IMR-90 (cell line): ENCODE measurements at regions not wholly inside any gene's neighbourhood (a gene's known extent, or its start where the extent isn't known, plus 50 kb on each side); places are given as distances from the start of the nearest gene placed in this dataset.

Experiments used
- ATAC-seq: fragments of 200-7000 bp; cut with Tn5 transposase; 2 replicates; pipeline ENCODE4 v1.9.1; 2020; ENCODE audit warnings: low read depth, mild to moderate bottlenecking, moderate library complexity
- BruUV-seq: library from RNA; stranded (reverse); fragments of 400-500 nt; replicated peaks from 2 replicates; lab custom pipeline; 2021; lab: Mats Ljungman, UMichigan
- CTCF ChIA-PET: fragments of 300-600 bp; formaldehyde crosslinking; extraction: SDS; loops from one replicate; lab custom pipeline; 2021; ENCODE audit warnings: antibody characterized with exemption; lab: Yijun Ruan, JAX
- POLR2A ChIA-PET: fragments of 300-600 bp; sonication (Branson Sonifier 250); formaldehyde crosslinking; loops from one replicate; lab custom pipeline; 2022; ENCODE audit warnings: antibody characterized with exemption; ENCODE audit not compliant: unreplicated experiment; lab: Charles Lee
- DNase-seq: peaks from one replicate; pipeline ENCODE4 v3.0.0; 2013
- H2AFZ ChIP-seq: replicated peaks from 2 replicates; pipeline ENCODE3; 2013; ENCODE audit warnings: low read length, mild to moderate bottlenecking; ENCODE audit not compliant: poor library complexity
- H2AK5ac ChIP-seq: 2 replicates; pipeline ENCODE4 v1.6.1; 2013; ENCODE audit warnings: low read depth, low read length, inconsistent platforms
- H2AK9ac ChIP-seq: replicated peaks from 2 replicates; pipeline ENCODE3; 2013; ENCODE audit warnings: mild to moderate bottlenecking, low read depth, low read length, moderate library complexity; ENCODE audit not compliant: poor library complexity
- H2BK120ac ChIP-seq: 2 replicates; pipeline ENCODE4 v1.6.1; 2013; ENCODE audit warnings: low read depth, low read length, inconsistent platforms
- H2BK15ac ChIP-seq: 3 replicates; pipeline ENCODE4 v1.6.1; 2013; ENCODE audit warnings: low read depth, low read length, inconsistent platforms
- H2BK20ac ChIP-seq: 2 replicates; pipeline ENCODE4 v1.6.1; 2013; ENCODE audit warnings: low read depth, mild to moderate bottlenecking, inconsistent platforms, low read length, moderate library complexity
- H2BK5ac ChIP-seq: 2 replicates; pipeline ENCODE4 v1.6.1; 2013; ENCODE audit warnings: mild to moderate bottlenecking, low read depth, low read length, inconsistent platforms; ENCODE audit not compliant: poor library complexity, severe bottlenecking
- H3K14ac ChIP-seq: replicated peaks from 2 replicates; pipeline ENCODE4 v1.6.1; 2013; ENCODE audit warnings: low read depth, low read length, inconsistent platforms
- H3K18ac ChIP-seq: 2 replicates; pipeline ENCODE4 v1.6.1; 2013; ENCODE audit warnings: low read depth, low read length, control low read depth
- H3K23ac ChIP-seq: 2 replicates; pipeline ENCODE4 v1.6.1; 2013; ENCODE audit warnings: low read depth, low read length, inconsistent platforms
- H3K27ac ChIP-seq: 2 replicates; pipeline ENCODE4 v1.5.1; 2013; ENCODE audit warnings: mild to moderate bottlenecking, control low read depth, low read length; ENCODE audit not compliant: insufficient read depth
- H3K27me3 ChIP-seq: 2 replicates; pipeline ENCODE4 v1.6.1; 2013; ENCODE audit warnings: low read length; ENCODE audit not compliant: control insufficient read depth, insufficient read depth
- H3K36me3 ChIP-seq: 2 replicates; pipeline ENCODE4 v1.6.1; 2013; ENCODE audit warnings: low read length, mixed read lengths; ENCODE audit not compliant: control insufficient read depth, insufficient read depth
- H3K4ac ChIP-seq: 2 replicates; pipeline ENCODE4 v1.6.1; 2013; ENCODE audit warnings: low read depth, low read length, inconsistent platforms
- H3K4me1 ChIP-seq: 2 replicates; pipeline ENCODE4 v1.6.1; 2013; ENCODE audit warnings: low read length, mixed read lengths; ENCODE audit not compliant: control insufficient read depth, insufficient read depth
- H3K4me2 ChIP-seq: 2 replicates; pipeline ENCODE4 v1.6.1; 2013; ENCODE audit warnings: low read depth, mild to moderate bottlenecking, control low read depth, low read length, moderate library complexity
- H3K4me3 ChIP-seq: 2 replicates; pipeline ENCODE4 v1.5.1; 2013; ENCODE audit warnings: low read depth, mild to moderate bottlenecking, control low read depth, low read length, moderate library complexity; ENCODE audit not compliant: insufficient read depth
- H3K56ac ChIP-seq: 2 replicates; pipeline ENCODE4 v1.6.1; 2013; ENCODE audit warnings: low read length, inconsistent platforms; ENCODE audit not compliant: insufficient read depth; ENCODE audit errors: extremely low read depth
- H3K79me1 ChIP-seq, 2 experiments: 2 replicates each; pipeline ENCODE4 v1.6.1; 2013; ENCODE audit warnings: low read length in 2 of 2, inconsistent platforms in 1 of 2, low read depth in 1 of 2
- H3K9ac ChIP-seq: 2 replicates; pipeline ENCODE4 v1.6.1; 2013; ENCODE audit warnings: low read depth, low read length, control low read depth
- H3K9me1 ChIP-seq: 2 replicates; pipeline ENCODE4 v1.6.1; 2013; ENCODE audit warnings: low read length, inconsistent platforms; ENCODE audit not compliant: insufficient read depth
- H3K9me3 ChIP-seq: 2 replicates; pipeline ENCODE4 v1.6.1; 2013; ENCODE audit warnings: low read length; ENCODE audit not compliant: control insufficient read depth, insufficient read depth
- H4K20me1 ChIP-seq: 2 replicates; pipeline ENCODE4 v1.6.1; 2013; ENCODE audit warnings: low read length, inconsistent platforms; ENCODE audit not compliant: insufficient read depth
- H4K5ac ChIP-seq: 2 replicates; pipeline ENCODE4 v1.6.1; 2013; ENCODE audit warnings: mild to moderate bottlenecking, low read depth, low read length, control low read depth
- H4K8ac ChIP-seq, 2 experiments: 2 replicates each; pipeline ENCODE4 v1.6.1; 2013; ENCODE audit warnings: low read depth in 2 of 2, low read length in 2 of 2, control low read depth in 1 of 2, inconsistent platforms in 1 of 2
- H4K91ac ChIP-seq: 2 replicates; pipeline ENCODE4 v1.6.1; 2013; ENCODE audit warnings: low read depth, low read length, inconsistent platforms; ENCODE audit not compliant: insufficient read depth
- CHD1 ChIP-seq: IDR thresholded peaks from 2 replicates; pipeline ENCODE4 v1.6.1; 2012; ENCODE audit warnings: low read depth, low read length, improper control_type of control experiment
- FOS ChIP-seq: fragments of 150-350 bp; IDR thresholded peaks from 2 replicates; pipeline ENCODE4 v1.6.1; 2016; ENCODE audit warnings: low read depth, low read length
- MAZ ChIP-seq: IDR thresholded peaks from 2 replicates; pipeline ENCODE4 v1.6.1; 2012; ENCODE audit warnings: low read depth, mild to moderate bottlenecking, low read length, improper control_type of control experiment, moderate library complexity, borderline replicate concordance
- RAD21 ChIP-seq: IDR thresholded peaks from 2 replicates; pipeline ENCODE4 v1.6.1; 2012; ENCODE audit warnings: low read length, improper control_type of control experiment
- RFX5 ChIP-seq: IDR thresholded peaks from 2 replicates; pipeline ENCODE4 v1.8.0; 2012; ENCODE audit warnings: low read depth, mild to moderate bottlenecking, low read length, moderate library complexity
- WGBS, 2 experiments: methylation state at CpG; one replicate each; pipeline versions ENCODE4 v1.1.5 to v1.1.7; 2013; ENCODE audit warnings: missing lambda C conversion rate in 2 of 2; ENCODE audit not compliant: insufficient read length in 1 of 2; ENCODE audit errors: extremely low coverage in 2 of 2; 5-methylcytosine and 5-hydroxymethylcytosine counted together
- dilution Hi-C: fragments of 300-500 bp; cut with HindIII; formaldehyde crosslinking; loops from one replicate; pipeline ENCODE4 v1.14.3; 2018; ENCODE audit warnings: low sequenced_read_pairs; ENCODE audit not compliant: unreplicated experiment
- in situ Hi-C: fragments of 300-500 bp; cut with MboI; formaldehyde crosslinking; loops from 3 replicates; pipeline ENCODE4 v1.14.3; 2019; ENCODE audit warnings: low sequenced_read_pairs, inconsistent platforms, mixed read lengths
- intact Hi-C: fragments of 100-400 bp; cut with micrococcal nuclease; formaldehyde crosslinking; loops from 2 replicates; pipeline ENCODE4 v1.10.0; 2022
- TF ChIP-seq, protein P1 (sequence below): conservative IDR thresholded peaks from 2 replicates; pipeline ENCODE4 v1.5.1; 2012; ENCODE audit warnings: mild to moderate bottlenecking, low read depth, low read length, improper control_type of control experiment

- Histone ChIP-seq H2BK15ac (no peak overlapping the region), H2AK5ac (no peak overlapping the region), H4K5ac (no peak overlapping the region), H3K4me1 (no peaks in the 10 kb centered on the region), H3K36me3 (no peaks in the 10 kb centered on the region), H4K20me1 (no peaks in the 10 kb centered on the region), H3K23ac (no peak overlapping the region), H3K9me3 (peaks cover 2% of the 10 kb centered on the region; the same call in 1 of the 2 replicates), H4K8ac (no peak overlapping the region), H2AK9ac (no peak overlapping the region), H3K9me1 (no peaks in the 10 kb centered on the region), H3K79me1 (no peaks in the 10 kb centered on the region), H2BK20ac (no peak overlapping the region), H2BK5ac (no peak overlapping the region), H3K56ac (no peak overlapping the region), H4K91ac (no peak overlapping the region), H3K14ac (no peak overlapping the region), H3K9ac (no peak overlapping the region), H2AFZ (no peak overlapping the region), H3K27me3 (peaks cover 43% of the 10 kb centered on the region), H3K27ac (no peak overlapping the region), H3K4me2 (no peak overlapping the region), H3K18ac (no peak overlapping the region), H3K4ac (no peak overlapping the region), H2BK120ac (no peak overlapping the region), H3K4me3 (no peak overlapping the region)
- ChIA-PET CTCF (no interaction called here), POLR2A (no interaction called here)
- no TSS peak for BruUV-seq
- dilution Hi-C loops: no loop called here
- TF ChIP-seq MAZ (no peak), CHD1 (no peak), RAD21 (no peak), RFX5 (no peak), FOS (no peak)
- TF ChIP-seq, protein P1, sequence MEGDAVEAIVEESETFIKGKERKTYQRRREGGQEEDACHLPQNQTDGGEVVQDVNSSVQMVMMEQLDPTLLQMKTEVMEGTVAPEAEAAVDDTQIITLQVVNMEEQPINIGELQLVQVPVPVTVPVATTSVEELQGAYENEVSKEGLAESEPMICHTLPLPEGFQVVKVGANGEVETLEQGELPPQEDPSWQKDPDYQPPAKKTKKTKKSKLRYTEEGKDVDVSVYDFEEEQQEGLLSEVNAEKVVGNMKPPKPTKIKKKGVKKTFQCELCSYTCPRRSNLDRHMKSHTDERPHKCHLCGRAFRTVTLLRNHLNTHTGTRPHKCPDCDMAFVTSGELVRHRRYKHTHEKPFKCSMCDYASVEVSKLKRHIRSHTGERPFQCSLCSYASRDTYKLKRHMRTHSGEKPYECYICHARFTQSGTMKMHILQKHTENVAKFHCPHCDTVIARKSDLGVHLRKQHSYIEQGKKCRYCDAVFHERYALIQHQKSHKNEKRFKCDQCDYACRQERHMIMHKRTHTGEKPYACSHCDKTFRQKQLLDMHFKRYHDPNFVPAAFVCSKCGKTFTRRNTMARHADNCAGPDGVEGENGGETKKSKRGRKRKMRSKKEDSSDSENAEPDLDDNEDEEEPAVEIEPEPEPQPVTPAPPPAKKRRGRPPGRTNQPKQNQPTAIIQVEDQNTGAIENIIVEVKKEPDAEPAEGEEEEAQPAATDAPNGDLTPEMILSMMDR: no peak
- DNase-seq: no peak
- in situ Hi-C loops: no loop called here
- WGBS, 2 experiments: no CpG with 5 or more reads among the region's 15 CpGs
- no peak for ATAC-seq
- intact Hi-C loops: no loop called here
Measured at GRCh38 chr7:380139-380485, 90.1 kb downstream of the FOXL3 start.
